ENCODE measurements at regions not wholly inside any gene's neighbourhood (a gene's known extent, or its start where the extent isn't known, plus 50 kb on each side); places are given as distances from the start of the nearest gene placed in this dataset.
A peak's percentile ranks its signal among the peaks of the same experiment; 100 is the strongest.

- TF ChIP-seq HMGA1 (CRISPR knock-in tag; conservative IDR thresholded peaks at IDR 0.05) (no peak), ARID2 (CRISPR knock-in tag; IDR thresholded peaks at IDR 0.05; ENCODE audit: borderline replicate concordance) (no peak), EHMT2 (IDR thresholded peaks at IDR 0.05; ENCODE audit: borderline replicate concordance, low read depth, low read length) (no peak), ZBTB40 (IDR thresholded peaks at IDR 0.05) (no peak), ZBTB40 (CRISPR knock-in tag; IDR thresholded peaks at IDR 0.05) (no peak; the same call in 1 of the 2 replicates), STAT5B (CRISPR knock-in tag; IDR thresholded peaks at IDR 0.05) (no peak), ZSCAN30 (CRISPR knock-in tag; IDR thresholded peaks at IDR 0.05) (no peak), TCF7L2 (IDR thresholded peaks at IDR 0.05; ENCODE audit: low read depth, low read length) (0 out of 2 replicates have a peak, but pooled peaks have one; percentile 15)
- TF ChIP-seq, protein P1, sequence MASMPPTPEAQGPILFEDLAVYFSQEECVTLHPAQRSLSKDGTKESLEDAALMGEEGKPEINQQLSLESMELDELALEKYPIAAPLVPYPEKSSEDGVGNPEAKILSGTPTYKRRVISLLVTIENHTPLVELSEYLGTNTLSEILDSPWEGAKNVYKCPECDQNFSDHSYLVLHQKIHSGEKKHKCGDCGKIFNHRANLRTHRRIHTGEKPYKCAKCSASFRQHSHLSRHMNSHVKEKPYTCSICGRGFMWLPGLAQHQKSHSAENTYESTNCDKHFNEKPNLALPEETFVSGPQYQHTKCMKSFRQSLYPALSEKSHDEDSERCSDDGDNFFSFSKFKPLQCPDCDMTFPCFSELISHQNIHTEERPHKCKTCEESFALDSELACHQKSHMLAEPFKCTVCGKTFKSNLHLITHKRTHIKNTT (CRISPR knock-in tag; IDR thresholded peaks at IDR 0.05) = no peak
- TF ChIP-seq, protein P2, sequence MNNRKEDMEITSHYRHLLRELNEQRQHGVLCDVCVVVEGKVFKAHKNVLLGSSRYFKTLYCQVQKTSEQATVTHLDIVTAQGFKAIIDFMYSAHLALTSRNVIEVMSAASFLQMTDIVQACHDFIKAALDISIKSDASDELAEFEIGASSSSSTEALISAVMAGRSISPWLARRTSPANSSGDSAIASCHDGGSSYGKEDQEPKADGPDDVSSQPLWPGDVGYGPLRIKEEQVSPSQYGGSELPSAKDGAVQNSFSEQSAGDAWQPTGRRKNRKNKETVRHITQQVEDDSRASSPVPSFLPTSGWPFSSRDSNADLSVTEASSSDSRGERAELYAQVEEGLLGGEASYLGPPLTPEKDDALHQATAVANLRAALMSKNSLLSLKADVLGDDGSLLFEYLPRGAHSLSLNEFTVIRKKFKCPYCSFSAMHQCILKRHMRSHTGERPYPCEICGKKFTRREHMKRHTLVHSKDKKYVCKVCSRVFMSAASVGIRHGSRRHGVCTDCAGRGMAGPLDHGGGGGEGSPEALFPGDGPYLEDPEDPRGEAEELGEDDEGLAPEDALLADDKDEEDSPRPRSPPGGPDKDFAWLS (CRISPR knock-in tag; IDR thresholded peaks at IDR 0.05; ENCODE audit: borderline replicate concordance) = no peak
- TF ChIP-seq, protein P3, sequence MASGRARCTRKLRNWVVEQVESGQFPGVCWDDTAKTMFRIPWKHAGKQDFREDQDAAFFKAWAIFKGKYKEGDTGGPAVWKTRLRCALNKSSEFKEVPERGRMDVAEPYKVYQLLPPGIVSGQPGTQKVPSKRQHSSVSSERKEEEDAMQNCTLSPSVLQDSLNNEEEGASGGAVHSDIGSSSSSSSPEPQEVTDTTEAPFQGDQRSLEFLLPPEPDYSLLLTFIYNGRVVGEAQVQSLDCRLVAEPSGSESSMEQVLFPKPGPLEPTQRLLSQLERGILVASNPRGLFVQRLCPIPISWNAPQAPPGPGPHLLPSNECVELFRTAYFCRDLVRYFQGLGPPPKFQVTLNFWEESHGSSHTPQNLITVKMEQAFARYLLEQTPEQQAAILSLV (CRISPR knock-in tag; IDR thresholded peaks at IDR 0.05; ENCODE audit: borderline replicate concordance) = no peak
- TF ChIP-seq, protein P4, sequence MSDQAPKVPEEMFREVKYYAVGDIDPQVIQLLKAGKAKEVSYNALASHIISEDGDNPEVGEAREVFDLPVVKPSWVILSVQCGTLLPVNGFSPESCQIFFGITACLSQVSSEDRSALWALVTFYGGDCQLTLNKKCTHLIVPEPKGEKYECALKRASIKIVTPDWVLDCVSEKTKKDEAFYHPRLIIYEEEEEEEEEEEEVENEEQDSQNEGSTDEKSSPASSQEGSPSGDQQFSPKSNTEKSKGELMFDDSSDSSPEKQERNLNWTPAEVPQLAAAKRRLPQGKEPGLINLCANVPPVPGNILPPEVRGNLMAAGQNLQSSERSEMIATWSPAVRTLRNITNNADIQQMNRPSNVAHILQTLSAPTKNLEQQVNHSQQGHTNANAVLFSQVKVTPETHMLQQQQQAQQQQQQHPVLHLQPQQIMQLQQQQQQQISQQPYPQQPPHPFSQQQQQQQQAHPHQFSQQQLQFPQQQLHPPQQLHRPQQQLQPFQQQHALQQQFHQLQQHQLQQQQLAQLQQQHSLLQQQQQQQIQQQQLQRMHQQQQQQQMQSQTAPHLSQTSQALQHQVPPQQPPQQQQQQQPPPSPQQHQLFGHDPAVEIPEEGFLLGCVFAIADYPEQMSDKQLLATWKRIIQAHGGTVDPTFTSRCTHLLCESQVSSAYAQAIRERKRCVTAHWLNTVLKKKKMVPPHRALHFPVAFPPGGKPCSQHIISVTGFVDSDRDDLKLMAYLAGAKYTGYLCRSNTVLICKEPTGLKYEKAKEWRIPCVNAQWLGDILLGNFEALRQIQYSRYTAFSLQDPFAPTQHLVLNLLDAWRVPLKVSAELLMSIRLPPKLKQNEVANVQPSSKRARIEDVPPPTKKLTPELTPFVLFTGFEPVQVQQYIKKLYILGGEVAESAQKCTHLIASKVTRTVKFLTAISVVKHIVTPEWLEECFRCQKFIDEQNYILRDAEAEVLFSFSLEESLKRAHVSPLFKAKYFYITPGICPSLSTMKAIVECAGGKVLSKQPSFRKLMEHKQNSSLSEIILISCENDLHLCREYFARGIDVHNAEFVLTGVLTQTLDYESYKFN (CRISPR knock-in tag; conservative IDR thresholded peaks at IDR 0.05) = peak; percentile 87
Measured at GRCh38 chr16:58847902-58848661, 114.0 kb upstream of the GOT2 start (continued).

Measured in HepG2 (cell line).